ENCODE measurements at regions not wholly inside any gene's neighbourhood (a gene's known extent, or its start where the extent isn't known, plus 50 kb on each side); places are given as distances from the start of the nearest gene placed in this dataset.
"Not testable (repeated sequence)": the region's sequence is repeated elsewhere in the genome, so short reads cannot be mapped to it uniquely, and the experiment has no call there.

GRCh38 chr21:35606578-35606977, 453.7 kb downstream of the SETD4 start:
- DNase-seq (ENCODE audit: low read depth in 2 of 2): no peak

- DNase-seq (ENCODE audit: low read depth in 2 of 2): no peak
Observed at GRCh38 chr21:35606146-35606545, 454.2 kb downstream of the SETD4 start.

GRCh38 chr21:35603494-35603893, 456.8 kb downstream of the SETD4 start:
- no peak for DNase-seq (ENCODE audit: low read depth in 2 of 2)

- DNase-seq (ENCODE audit: low read depth in 2 of 2): no peak
Observed at GRCh38 chr21:35602811-35603362, 457.4 kb downstream of the SETD4 start.

DNA sequence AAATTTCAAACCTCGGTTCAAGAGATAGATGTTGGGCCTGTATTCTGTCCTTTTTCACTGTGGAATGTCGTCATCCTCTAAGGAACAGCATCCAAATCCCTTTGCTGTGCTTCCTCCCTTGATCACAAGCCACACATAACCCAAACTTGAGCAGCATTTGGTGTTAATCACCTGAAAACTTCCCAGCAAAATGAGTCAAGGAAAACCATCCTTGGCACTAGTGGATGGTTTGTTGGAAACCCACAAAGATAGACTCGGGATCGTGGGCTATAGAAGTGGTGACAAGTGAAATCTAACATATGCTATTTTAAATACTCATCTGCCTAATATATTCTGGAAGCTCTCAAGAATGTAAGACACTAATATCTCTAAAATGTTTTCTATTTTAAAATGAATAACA, 459.1 kb downstream of the SETD4 start:
- no peak for DNase-seq (ENCODE audit: low read depth in 2 of 2)

- no peak for DNase-seq (ENCODE audit: low read depth in 2 of 2)
Observed at GRCh38 chr21:35599164-35599563, 461.2 kb downstream of the SETD4 start.

GRCh38 chr21:35597750-35598339, 462.5 kb downstream of the SETD4 start:
- no peak for DNase-seq (ENCODE audit: low read depth in 2 of 2)

DNA sequence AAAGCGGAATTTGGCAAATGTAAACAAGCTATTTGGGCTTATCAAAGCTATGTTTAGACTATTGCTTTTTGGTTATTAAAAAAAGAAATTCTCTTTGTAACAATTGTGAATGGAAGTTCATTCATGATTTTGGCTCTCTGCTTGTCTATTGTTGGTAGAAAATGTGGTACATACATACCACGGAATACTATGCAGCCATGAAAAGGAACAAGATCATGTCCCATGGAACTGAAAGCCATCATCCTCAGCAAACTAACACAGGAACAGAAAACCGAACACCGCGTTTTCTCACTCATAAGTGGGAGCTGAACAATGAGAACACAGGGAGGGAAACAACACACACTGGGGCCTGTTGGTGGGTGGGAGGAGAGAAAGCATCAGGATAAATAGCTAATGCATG, 465.4 kb downstream of the SETD4 start:
- DNase-seq (ENCODE audit: low read depth in 2 of 2): no peak

- DNase-seq (ENCODE audit: low read depth in 2 of 2): no peak
Observed at GRCh38 chr21:35593000-35593502, 467.3 kb downstream of the SETD4 start.

DNA sequence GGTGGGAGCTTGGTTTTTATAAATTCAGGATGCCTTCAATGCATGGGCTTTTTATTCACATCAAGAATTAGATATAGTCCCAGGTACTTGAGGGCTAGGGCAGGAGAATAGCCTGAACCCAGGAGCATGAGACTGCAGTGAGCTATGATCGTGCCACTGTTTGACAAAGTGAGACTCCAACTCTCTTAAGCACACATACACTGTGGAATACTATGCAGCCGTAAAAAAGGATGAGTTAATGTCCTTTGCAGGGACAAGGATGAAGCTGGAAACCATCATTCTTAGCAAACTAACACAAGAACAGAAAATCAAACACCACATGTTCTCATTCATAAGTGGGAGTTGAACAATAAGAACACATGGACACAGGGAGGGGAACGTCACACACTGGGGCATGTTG, 470.0 kb downstream of the SETD4 start:
- not testable (repeated sequence) for DNase-seq (ENCODE audit: low read depth in 2 of 2)

DNA sequence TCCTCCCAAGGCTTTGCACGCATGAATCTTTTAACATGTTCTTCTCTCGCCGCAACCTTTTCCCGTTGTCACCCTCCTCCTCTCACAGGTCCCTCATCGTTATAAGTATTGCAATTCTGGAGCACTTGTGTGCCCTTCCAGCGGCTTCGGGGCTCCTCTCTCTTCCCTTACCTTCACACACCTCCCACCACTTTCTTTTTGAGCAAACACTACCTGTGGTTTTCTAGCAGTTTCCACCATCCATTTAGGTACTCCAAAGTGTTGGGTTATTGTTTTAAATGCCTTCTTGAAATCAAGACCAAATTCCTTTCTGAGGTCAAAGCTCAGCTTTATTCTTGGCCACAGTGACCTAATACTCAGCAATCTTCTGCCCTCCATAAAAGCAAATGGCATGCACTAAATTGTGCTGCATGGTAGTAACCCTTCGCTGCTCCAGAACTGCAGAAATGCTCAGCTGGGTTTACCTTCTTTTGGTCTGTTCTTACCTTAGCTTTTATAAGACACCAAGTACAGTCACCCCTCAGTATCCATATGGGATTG, 472.4 kb downstream of the SETD4 start:
- DNase-seq (ENCODE audit: low read depth in 2 of 2): no peak

GRCh38 chr21:35586305-35586704, 474.0 kb downstream of the SETD4 start:
- no peak for DNase-seq (ENCODE audit: low read depth in 2 of 2)

DNA sequence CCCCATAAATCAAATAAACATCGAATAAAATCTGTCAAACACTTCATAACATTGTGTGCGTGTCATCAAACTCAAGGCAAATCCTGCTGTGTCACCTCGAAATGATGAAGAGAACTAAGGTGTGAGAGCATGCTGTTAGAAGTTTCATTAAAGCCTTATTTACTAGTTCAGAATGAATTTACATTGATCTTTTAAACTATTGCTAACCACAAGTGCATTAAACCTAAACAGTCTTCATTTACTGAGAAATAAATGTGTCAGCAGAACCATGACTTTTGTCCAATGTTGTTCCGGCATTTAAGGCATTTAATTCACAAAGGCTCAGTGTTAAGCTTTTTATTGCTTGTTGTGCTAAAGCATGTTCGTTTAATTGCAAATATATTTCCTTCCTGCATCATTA, 474.4 kb downstream of the SETD4 start:
- no peak for DNase-seq (ENCODE audit: low read depth in 2 of 2)

DNA sequence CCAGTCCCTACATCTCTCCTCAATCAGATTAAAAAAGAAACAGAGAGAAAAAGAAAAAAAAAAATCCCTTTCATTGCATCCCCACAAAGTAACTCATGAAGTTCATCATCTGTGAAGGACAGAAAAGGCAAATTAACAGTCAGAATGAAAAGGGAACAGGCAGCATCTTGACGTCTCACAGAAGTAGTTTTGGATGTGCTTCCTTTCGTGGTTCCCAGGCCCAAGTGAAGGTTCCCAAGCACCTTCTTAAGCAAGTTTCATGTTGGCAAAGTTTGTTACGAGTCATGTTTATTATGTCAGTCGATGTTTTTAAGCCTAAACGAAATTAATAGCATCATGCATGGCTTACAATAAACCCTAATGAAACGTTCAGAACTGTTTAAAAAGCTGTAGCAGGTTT, 475.2 kb downstream of the SETD4 start:
- no peak for DNase-seq (ENCODE audit: low read depth in 2 of 2)

GRCh38 chr21:35583566-35584216, 476.6 kb downstream of the SETD4 start:
- DNase-seq (ENCODE audit: low read depth in 2 of 2): no peak

DNA sequence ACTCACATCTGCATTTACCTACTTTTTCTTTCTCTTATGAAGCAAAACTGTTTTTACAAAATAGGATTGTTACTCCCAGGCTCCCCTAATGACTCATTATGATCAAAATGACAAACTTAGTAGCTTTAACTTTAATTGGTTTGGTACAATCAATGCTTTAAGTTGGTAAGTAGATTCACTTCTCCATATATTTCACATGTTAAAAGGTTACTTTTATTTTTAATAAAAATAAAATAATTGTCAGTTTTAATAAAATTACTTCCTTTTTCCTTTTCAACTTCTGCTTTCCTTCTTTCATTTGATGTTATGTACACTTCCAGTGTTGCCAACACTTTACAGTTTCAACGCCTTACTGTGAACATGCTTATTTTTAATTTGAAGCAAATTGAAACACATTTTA, 477.6 kb downstream of the SETD4 start:
- no peak for DNase-seq (ENCODE audit: low read depth in 2 of 2)

- no peak for DNase-seq (ENCODE audit: low read depth in 2 of 2)
Observed at GRCh38 chr21:35581640-35582039, 478.7 kb downstream of the SETD4 start.

DNA sequence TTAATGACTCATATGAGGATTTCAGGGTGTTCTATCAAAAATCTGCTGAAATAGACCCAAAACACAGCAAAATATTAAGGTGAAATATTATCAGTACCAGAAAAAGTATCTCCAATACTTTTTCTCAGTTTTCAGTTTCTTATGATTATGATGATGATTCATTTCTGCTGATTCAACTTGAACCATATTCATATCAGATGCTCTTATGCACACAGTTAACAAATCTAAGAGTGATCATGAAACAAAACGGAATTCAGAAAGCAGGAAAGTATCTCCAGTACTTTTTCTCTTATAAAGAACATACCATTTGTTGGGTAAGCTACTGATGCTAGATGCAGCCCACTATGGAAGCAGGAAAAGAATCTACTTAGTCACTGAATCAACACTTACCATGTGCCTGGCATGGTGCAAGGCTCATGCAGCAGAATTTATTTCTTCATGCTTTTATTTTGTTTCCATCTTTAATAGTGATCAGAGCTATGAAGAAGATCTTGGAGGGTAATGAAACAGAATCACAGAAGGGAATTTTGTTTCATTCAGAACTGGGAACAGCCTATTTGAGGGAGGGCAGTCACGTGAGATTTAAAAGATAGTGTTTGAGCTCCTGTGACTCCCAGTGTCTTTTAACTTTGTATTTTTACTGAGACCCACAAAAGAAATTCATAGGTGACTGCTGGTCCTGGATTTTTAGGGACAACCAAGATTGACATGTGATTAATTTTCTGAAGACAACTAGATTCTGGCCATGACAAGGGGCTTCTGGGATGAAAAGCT, 480.6 kb downstream of the SETD4 start:
- no peak for DNase-seq (ENCODE audit: low read depth in 2 of 2)

DNA sequence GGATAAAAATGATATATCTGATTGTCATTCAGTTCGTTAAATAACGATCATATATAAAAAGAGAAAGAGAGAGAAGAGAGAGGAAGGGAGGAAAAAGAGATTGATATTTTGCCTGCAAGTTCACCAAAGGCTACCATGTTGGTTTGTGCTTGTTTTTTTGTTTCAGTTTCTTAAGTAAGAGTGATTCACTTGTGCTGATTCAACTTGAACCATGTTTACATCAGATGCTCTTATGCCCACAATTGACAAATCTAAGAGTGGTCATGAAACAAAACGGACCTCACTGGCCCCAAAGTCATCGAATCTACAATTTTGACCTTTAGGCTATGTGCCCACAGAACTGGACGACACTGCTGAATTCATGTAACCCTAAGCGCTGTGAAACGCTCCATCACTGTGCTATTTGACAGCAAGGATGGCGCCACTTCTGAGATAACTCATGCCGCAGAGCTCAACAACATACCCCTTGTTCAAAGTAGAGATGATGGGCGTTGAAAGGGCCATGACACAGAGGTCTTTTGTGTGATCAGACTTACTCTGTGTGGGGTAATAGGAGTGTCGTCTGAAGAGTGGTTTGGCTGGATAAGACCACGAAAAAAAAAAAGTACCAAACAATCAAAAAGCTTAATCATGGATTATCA, 481.4 kb downstream of the SETD4 start:
- no peak for DNase-seq (ENCODE audit: low read depth in 2 of 2)

GRCh38 chr21:35578347-35578782, 482.0 kb downstream of the SETD4 start:
- no peak for DNase-seq (ENCODE audit: low read depth in 2 of 2)

- no peak for DNase-seq (ENCODE audit: low read depth in 2 of 2)
Observed at GRCh38 chr21:35575280-35575915, 484.9 kb downstream of the SETD4 start.
